ENCODE measurements at regions not wholly inside any gene's neighbourhood (a gene's known extent, or its start where the extent isn't known, plus 50 kb on each side); places are given as distances from the start of the nearest gene placed in this dataset.

- no peaks in the 10 kb centered on the region for H3K9me3 ChIP-seq (ENCODE audit: control insufficient read depth, insufficient read depth, low read depth, low read length)
- H3K4me1 ChIP-seq (ENCODE audit: control insufficient read depth, extremely low read depth, insufficient read depth, low read length): no peaks in the 10 kb centered on the region
- H2AFZ ChIP-seq (ENCODE audit: low read length): no peak overlapping the region
- DNase-seq (ENCODE audit: low read depth in 2 of 2): peak; percentile 6 to 21
- no peaks in the 10 kb centered on the region for H3K36me3 ChIP-seq (ENCODE audit: control insufficient read depth, insufficient read depth, low read length)
- H3K4me2 ChIP-seq (ENCODE audit: extremely low read depth, insufficient read depth, low read length): no peak overlapping the region
- H3K27ac ChIP-seq (ENCODE audit: insufficient read depth, low read length): no peak overlapping the region
- no peaks in the 10 kb centered on the region for H4K20me1 ChIP-seq (ENCODE audit: control insufficient read depth, extremely low read depth, insufficient read depth, low read length)
- H3K27me3 ChIP-seq (ENCODE audit: control insufficient read depth, insufficient read depth, low read length): peaks cover 2% of the 10 kb centered on the region
- H3K79me2 ChIP-seq (ENCODE audit: control insufficient read depth, insufficient read depth, low read length): no peaks in the 10 kb centered on the region
- no peak overlapping the region for H3K4me3 ChIP-seq (replicated peaks in 1 of 4; ENCODE audit: control extremely low read depth in 1 of 4, insufficient read depth in 1 of 4, low read depth in 3 of 4, low read length in 4 of 4)
- H3K9ac ChIP-seq (ENCODE audit: insufficient read depth, low read length): no peak overlapping the region
- TF ChIP-seq EZH2 (IDR thresholded peaks at IDR 0.05; ENCODE audit: low read length, missing control alignments): no peak
- TF ChIP-seq, protein P1, sequence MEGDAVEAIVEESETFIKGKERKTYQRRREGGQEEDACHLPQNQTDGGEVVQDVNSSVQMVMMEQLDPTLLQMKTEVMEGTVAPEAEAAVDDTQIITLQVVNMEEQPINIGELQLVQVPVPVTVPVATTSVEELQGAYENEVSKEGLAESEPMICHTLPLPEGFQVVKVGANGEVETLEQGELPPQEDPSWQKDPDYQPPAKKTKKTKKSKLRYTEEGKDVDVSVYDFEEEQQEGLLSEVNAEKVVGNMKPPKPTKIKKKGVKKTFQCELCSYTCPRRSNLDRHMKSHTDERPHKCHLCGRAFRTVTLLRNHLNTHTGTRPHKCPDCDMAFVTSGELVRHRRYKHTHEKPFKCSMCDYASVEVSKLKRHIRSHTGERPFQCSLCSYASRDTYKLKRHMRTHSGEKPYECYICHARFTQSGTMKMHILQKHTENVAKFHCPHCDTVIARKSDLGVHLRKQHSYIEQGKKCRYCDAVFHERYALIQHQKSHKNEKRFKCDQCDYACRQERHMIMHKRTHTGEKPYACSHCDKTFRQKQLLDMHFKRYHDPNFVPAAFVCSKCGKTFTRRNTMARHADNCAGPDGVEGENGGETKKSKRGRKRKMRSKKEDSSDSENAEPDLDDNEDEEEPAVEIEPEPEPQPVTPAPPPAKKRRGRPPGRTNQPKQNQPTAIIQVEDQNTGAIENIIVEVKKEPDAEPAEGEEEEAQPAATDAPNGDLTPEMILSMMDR (conservative IDR thresholded peaks at IDR 0.05 in 1 of 2, IDR thresholded peaks at IDR 0.05 in 1 of 2; ENCODE audit: low read depth in 1 of 2, low read length in 2 of 2): no peak
Observed at GRCh38 chr13:39269411-39269810, 231.2 kb downstream of the NHLRC3 start.

DNA sequence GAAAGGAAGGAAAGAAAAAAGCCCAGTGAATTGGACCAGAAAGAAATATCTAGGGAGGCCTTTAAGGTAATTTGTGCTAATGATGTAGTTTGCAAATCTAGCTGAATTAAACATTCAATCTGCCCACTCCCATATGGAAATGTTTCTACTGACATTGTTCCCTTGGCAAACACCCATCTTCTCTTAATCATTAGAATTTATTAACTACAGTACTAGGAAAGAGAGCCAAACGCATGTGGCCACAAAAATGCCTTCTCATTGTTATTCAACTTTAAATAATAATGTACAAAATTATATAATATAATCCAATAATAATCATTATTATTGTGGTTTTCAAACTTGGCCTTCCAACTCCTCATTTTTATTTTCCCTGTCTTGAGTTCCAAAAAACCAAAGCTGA lies 234.7 kb downstream of the NHLRC3 start:
- Histone ChIP-seq H3K36me3 (ENCODE audit: control insufficient read depth, insufficient read depth, low read length) (no peaks in the 10 kb centered on the region), H2AFZ (ENCODE audit: low read length) (no peak overlapping the region), H3K9ac (ENCODE audit: insufficient read depth, low read length) (no peak overlapping the region), H4K20me1 (ENCODE audit: control insufficient read depth, extremely low read depth, insufficient read depth, low read length) (no peaks in the 10 kb centered on the region), H3K27me3 (ENCODE audit: control insufficient read depth, insufficient read depth, low read length) (peaks cover 2% of the 10 kb centered on the region), H3K27ac (ENCODE audit: insufficient read depth, low read length) (no peak overlapping the region), H3K4me3 (replicated peaks in 1 of 4; ENCODE audit: control extremely low read depth in 1 of 4, insufficient read depth in 1 of 4, low read depth in 3 of 4, low read length in 4 of 4) (no peak overlapping the region), H3K79me2 (ENCODE audit: control insufficient read depth, insufficient read depth, low read length) (no peaks in the 10 kb centered on the region), H3K4me1 (ENCODE audit: control insufficient read depth, extremely low read depth, insufficient read depth, low read length) (no peaks in the 10 kb centered on the region), H3K4me2 (ENCODE audit: extremely low read depth, insufficient read depth, low read length) (no peak overlapping the region), H3K9me3 (ENCODE audit: control insufficient read depth, insufficient read depth, low read depth, low read length) (no peaks in the 10 kb centered on the region)
- TF ChIP-seq, protein P1 (conservative IDR thresholded peaks at IDR 0.05 in 1 of 2, IDR thresholded peaks at IDR 0.05 in 1 of 2; ENCODE audit: low read depth in 1 of 2, low read length in 2 of 2): no peak
- TF ChIP-seq EZH2 (IDR thresholded peaks at IDR 0.05; ENCODE audit: low read length, missing control alignments): no peak
- DNase-seq (ENCODE audit: low read depth in 2 of 2): no peak

DNA sequence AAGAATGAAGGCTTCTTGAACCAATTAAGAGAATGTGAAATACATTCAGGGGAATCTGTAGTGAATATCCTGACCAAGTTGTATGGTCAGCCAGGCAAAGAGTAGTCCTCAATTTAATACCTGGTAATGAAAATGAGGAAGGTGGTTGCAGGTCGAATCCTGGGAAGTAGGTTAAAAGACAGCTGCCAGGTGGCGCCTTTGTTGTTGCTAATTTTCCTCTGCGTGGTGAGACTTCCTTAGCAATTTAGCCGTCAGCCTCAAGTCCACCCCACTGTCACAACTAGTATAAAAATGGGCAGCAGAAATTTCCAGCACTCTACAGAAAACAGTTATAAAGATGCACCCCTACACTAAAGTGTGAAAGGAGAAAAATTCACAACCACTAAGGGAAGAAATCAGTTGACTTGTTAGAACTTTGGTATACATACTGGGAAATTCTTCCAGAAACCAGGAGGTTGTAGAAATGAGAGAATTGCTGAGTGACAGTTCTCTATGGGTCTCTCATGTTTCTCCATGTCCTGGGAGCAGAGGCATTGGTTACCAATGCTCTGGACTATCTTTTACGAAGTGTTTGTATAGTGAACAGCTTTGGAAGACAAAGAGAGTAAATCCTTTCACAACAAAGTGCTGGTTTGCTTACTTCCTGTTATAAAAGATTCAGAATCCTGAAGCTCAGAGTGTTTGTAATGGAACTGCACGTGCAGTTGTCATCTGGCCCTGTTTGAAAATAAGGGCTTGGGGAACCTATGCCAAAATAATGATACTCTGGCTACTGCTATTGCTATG lies 235.9 kb downstream of the NHLRC3 start:
- Histone ChIP-seq H3K36me3 (ENCODE audit: control insufficient read depth, insufficient read depth, low read length) (no peaks in the 10 kb centered on the region), H3K4me1 (ENCODE audit: control insufficient read depth, extremely low read depth, insufficient read depth, low read length) (no peaks in the 10 kb centered on the region), H2AFZ (ENCODE audit: low read length) (no peak overlapping the region), H3K9me3 (ENCODE audit: control insufficient read depth, insufficient read depth, low read depth, low read length) (no peaks in the 10 kb centered on the region), H3K79me2 (ENCODE audit: control insufficient read depth, insufficient read depth, low read length) (no peaks in the 10 kb centered on the region), H3K27me3 (ENCODE audit: control insufficient read depth, insufficient read depth, low read length) (peaks cover 2% of the 10 kb centered on the region), H3K9ac (ENCODE audit: insufficient read depth, low read length) (no peak overlapping the region), H4K20me1 (ENCODE audit: control insufficient read depth, extremely low read depth, insufficient read depth, low read length) (no peaks in the 10 kb centered on the region), H3K4me3 (replicated peaks in 1 of 4; ENCODE audit: control extremely low read depth in 1 of 4, insufficient read depth in 1 of 4, low read depth in 3 of 4, low read length in 4 of 4) (no peak overlapping the region), H3K27ac (ENCODE audit: insufficient read depth, low read length) (no peak overlapping the region), H3K4me2 (ENCODE audit: extremely low read depth, insufficient read depth, low read length) (no peak overlapping the region)
- peak; percentile 14 to 20 for DNase-seq (ENCODE audit: low read depth in 2 of 2)
- TF ChIP-seq, protein P1 (conservative IDR thresholded peaks at IDR 0.05 in 1 of 2, IDR thresholded peaks at IDR 0.05 in 1 of 2; ENCODE audit: low read depth in 1 of 2, low read length in 2 of 2): no peak
- TF ChIP-seq EZH2 (IDR thresholded peaks at IDR 0.05; ENCODE audit: low read length, missing control alignments): no peak
